Gastroesophageal sphincter (tissue), 4 donors: ENCODE measurements at regions not wholly inside any gene's neighbourhood (a gene's known extent, or its start where the extent isn't known, plus 50 kb on each side); places are given as distances from the start of the nearest gene placed in this dataset.
"Not testable (repeated sequence)": the region's sequence is repeated elsewhere in the genome, so short reads cannot be mapped to it uniquely, and the experiment has no call there.

Source experiments
- ATAC-seq: fragments of 150-250 bp; one replicate; pipeline ENCODE4 v1.9.1; 2016; ENCODE audit warnings: mild to moderate bottlenecking, moderate library complexity
- H3K27ac ChIP-seq, 4 donors: fragments of 200-600 bp; sonication (generic) in 3 of 4; 1 replicate in 3 of 4; 2 replicates in 1 of 4; pipeline ENCODE4 v1.5.1; 2016 to 2019
- H3K27me3 ChIP-seq: fragments of 200-600 bp; sonication (generic); one replicate; pipeline ENCODE4 v1.5.1; 2019
- H3K36me3 ChIP-seq, 2 donors: fragments of 200-600 bp; sonication (generic); one replicate each; pipeline ENCODE4 v1.5.1; 2019; ENCODE audit warnings: control low read depth in 1 of 2
- H3K4me1 ChIP-seq, 3 donors: fragments of 200-600 bp; sonication (generic); 1 replicate in 2 of 3; 2 replicates in 1 of 3; pipeline ENCODE4 v1.5.1; 2016 to 2019; ENCODE audit warnings: control low read depth in 2 of 3
- H3K4me3 ChIP-seq, 2 donors: fragments of 200-600 bp; sonication (generic); one replicate each; pipeline ENCODE4 v1.5.1; 2019; ENCODE audit warnings: mild to moderate bottlenecking in 1 of 2, moderate library complexity in 1 of 2
- H3K9me3 ChIP-seq, 3 donors: fragments of 200-600 bp; sonication (generic); one replicate each; pipeline ENCODE4 v1.5.1; 2017 to 2019; ENCODE audit warnings: control low read depth in 2 of 3
- CTCF ChIP-seq, 4 experiments: fragments of 200-600 bp in 2 of 4; fragments of 450-650 bp in 2 of 4; sonication (generic) in 1 of 4; IDR thresholded peaks; one replicate each; pipeline ENCODE4 v1.5.1; 2017 to 2019; ENCODE audit warnings: antibody characterized with exemption in 4 of 4, mild to moderate bottlenecking in 2 of 4, moderate library complexity in 2 of 4
- EP300 ChIP-seq: sonication (generic); formaldehyde crosslinking; IDR thresholded peaks from one replicate; pipeline ENCODE4 v1.6.1; 2017; ENCODE audit warnings: antibody characterized with exemption, mild to moderate bottlenecking
- POLR2A ChIP-seq, 2 donors: fragments of 450-650 bp; IDR thresholded peaks; one replicate each; pipeline ENCODE4 v1.6.1; 2017; ENCODE audit warnings: antibody characterized with exemption in 2 of 2, mild to moderate bottlenecking in 2 of 2, moderate library complexity in 1 of 2
- POLR2AphosphoS5 ChIP-seq: sonication (generic); formaldehyde crosslinking; IDR thresholded peaks from one replicate; pipeline ENCODE4 v1.6.1; 2017; ENCODE audit warnings: antibody characterized with exemption
- WGBS, 2 donors: methylation state at CpG; one replicate each; pipeline ENCODE4 v1.1.5; 2018; ENCODE audit warnings: low coverage in 1 of 2; 5-methylcytosine and 5-hydroxymethylcytosine counted together

- Histone ChIP-seq H3K36me3 (no peaks in the 10 kb centered on the region), H3K27ac (no peak overlapping the region), H3K4me3 (no peak overlapping the region), H3K4me1 (peaks cover 0 to 55% (median 0%) of the 10 kb centered on the region in 3 donors), H3K27me3 (no peaks in the 10 kb centered on the region), H3K9me3 (no peaks in the 10 kb centered on the region)
- 75% methylated on average over 4 of the region's 5 CpGs; no CpG with 5 or more reads in 1 of the 2 donors for WGBS, 2 donors
- TF ChIP-seq POLR2AphosphoS5 (no peak), POLR2A (IDR thresholded peaks at IDR 0.05) (no peak), EP300 (no peak), CTCF (IDR thresholded peaks at IDR 0.05) (no peak)
- ATAC-seq: no peak
Observed at GRCh38 chr20:19918965-19919329, 98.2 kb upstream of the NAA20 start.

GRCh38 chr20:19920381-19921138 lies 96.6 kb upstream of the NAA20 start:
- Histone ChIP-seq H3K27me3 (no peaks in the 10 kb centered on the region), H3K27ac (no peak overlapping the region), H3K4me3 (no peak overlapping the region), H3K36me3 (no peaks in the 10 kb centered on the region), H3K9me3 (no peaks in the 10 kb centered on the region), H3K4me1 (peaks cover 0 to 40% (median 0%) of the 10 kb centered on the region in 3 donors)
- no peak for TF ChIP-seq CTCF (IDR thresholded peaks at IDR 0.05)
- TF ChIP-seq EP300: no peak
- TF ChIP-seq POLR2AphosphoS5: no peak
- no peak for TF ChIP-seq POLR2A (IDR thresholded peaks at IDR 0.05)
- 91 to 95% methylated on average over 7 to 14 of the region's 14 CpGs for WGBS, 2 donors
- ATAC-seq: no peak

GRCh38 chr20:19921284-19921793 lies 95.8 kb upstream of the NAA20 start:
- no peak overlapping the region for H3K4me3 ChIP-seq
- peak; percentile 52 for ATAC-seq
- H3K36me3 ChIP-seq: no peaks in the 10 kb centered on the region
- H3K4me1 ChIP-seq: peaks cover 0 to 38% (median 0%) of the 10 kb centered on the region in 3 donors
- no peaks in the 10 kb centered on the region for H3K27me3 ChIP-seq
- H3K27ac ChIP-seq: peak overlapping the region in 3 of 4 donors; percentile 20 to 43 (median 22)
- no peaks in the 10 kb centered on the region for H3K9me3 ChIP-seq
- 20 to 57% methylated on average over 1 to 6 of the region's 14 CpGs for WGBS, 2 donors
- TF ChIP-seq POLR2AphosphoS5 (no peak), EP300 (no peak), CTCF (IDR thresholded peaks at IDR 0.05) (no peak), POLR2A (IDR thresholded peaks at IDR 0.05) (no peak)

DNA sequence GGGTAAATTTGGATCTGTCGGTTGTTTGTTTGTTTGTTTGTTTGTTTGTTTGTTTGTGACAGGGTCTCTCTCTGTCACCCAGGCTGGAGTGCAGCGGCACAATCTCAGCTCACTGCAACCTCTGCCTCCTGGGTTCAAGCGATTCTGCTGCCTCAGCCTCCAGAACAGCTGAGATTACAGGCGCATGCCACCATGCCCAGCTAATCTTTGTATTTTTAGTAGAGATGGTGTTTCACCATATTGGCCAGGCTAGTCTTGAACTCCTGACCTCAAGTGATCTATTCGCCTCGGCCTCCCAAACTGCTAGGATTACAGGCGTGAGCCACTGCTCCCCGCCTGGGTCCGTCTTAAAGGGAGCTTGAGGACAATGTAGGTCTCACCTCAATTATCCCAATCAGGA lies 95.3 kb upstream of the NAA20 start:
- not testable (repeated sequence) for H3K4me3 ChIP-seq, H3K36me3 ChIP-seq, H3K27me3 ChIP-seq, H3K9me3 ChIP-seq, ATAC-seq
- Histone ChIP-seq H3K27ac (peak overlapping the region in 1 of 4 donors; percentile 22), H3K4me1 (peaks cover 0 to 38% (median 0%) of the 10 kb centered on the region in 3 donors)
- 73 to 100% methylated on average over 1 to 3 of the region's 9 CpGs for WGBS, 2 donors

DNA sequence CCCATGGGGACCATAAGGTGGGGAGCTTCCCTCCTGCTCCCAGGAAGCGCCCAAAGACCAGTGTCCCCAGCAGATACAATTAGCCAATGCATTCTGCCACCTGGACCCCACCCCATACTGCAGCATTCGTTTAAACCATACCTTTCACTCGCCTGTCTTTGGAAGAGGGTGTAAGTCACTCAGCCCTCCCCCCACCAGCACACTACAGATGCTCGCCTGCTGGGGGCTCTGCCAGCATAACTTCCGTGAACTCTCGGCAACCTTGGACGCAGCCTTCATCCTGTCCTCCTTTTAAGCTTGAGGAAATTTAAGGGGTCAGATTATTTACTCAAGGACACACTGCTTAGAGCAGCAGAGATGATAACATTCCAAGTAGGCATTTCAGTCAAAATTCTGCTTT lies 94.4 kb upstream of the NAA20 start:
- no peak for ATAC-seq

More for the DNA sequence above, 94.4 kb upstream of the NAA20 start:
- peak overlapping the region in 1 of 4 donors; percentile 22 for H3K27ac ChIP-seq
- H3K4me1 ChIP-seq: peaks cover 0 to 32% (median 0%) of the 10 kb centered on the region in 3 donors
- no peaks in the 10 kb centered on the region for H3K9me3 ChIP-seq
- no peak overlapping the region for H3K4me3 ChIP-seq
- 70 to 85% methylated on average over 7 of the region's 7 CpGs for WGBS, 2 donors
- H3K36me3 ChIP-seq: no peaks in the 10 kb centered on the region
- no peak for TF ChIP-seq CTCF (IDR thresholded peaks at IDR 0.05)
- TF ChIP-seq POLR2A (IDR thresholded peaks at IDR 0.05): no peak
- TF ChIP-seq EP300: no peak
- TF ChIP-seq POLR2AphosphoS5: no peak
- H3K27me3 ChIP-seq: no peaks in the 10 kb centered on the region
